ENCODE measurements at regions not wholly inside any gene's neighbourhood (a gene's known extent, or its start where the extent isn't known, plus 50 kb on each side); places are given as distances from the start of the nearest gene placed in this dataset.

- FAIRE-seq (no peak), DNase-seq (ENCODE audit: insufficient read length, low spot score) (no peak)
- no peak for TF ChIP-seq POLR2A (IDR thresholded peaks at IDR 0.05; ENCODE audit: low read depth, low read length)
Observed at GRCh38 chr11:10358696-10359095, 53.8 kb downstream of the ADM start.

- DNase-seq (ENCODE audit: insufficient read length, low spot score) (no peak), FAIRE-seq (no peak)
- TF ChIP-seq POLR2A (IDR thresholded peaks at IDR 0.05; ENCODE audit: low read depth, low read length): no peak
Observed at GRCh38 chr11:10359171-10359570, 54.3 kb downstream of the ADM start.

GRCh38 chr11:10360835-10361234 is 56.0 kb downstream of the ADM start:
- no peak for TF ChIP-seq POLR2A (IDR thresholded peaks at IDR 0.05; ENCODE audit: low read depth, low read length)
- DNase-seq (ENCODE audit: insufficient read length, low spot score) (no peak), FAIRE-seq (no peak)

- no peak for FAIRE-seq
- TF ChIP-seq POLR2A (IDR thresholded peaks at IDR 0.05; ENCODE audit: low read depth, low read length): no peak
- DNase-seq (ENCODE audit: insufficient read length, low spot score): no peak
Observed at GRCh38 chr11:10365045-10365444, 60.2 kb downstream of the ADM start.

- no peak for TF ChIP-seq POLR2A (IDR thresholded peaks at IDR 0.05; ENCODE audit: low read depth, low read length)
- peak; percentile 66 for DNase-seq (ENCODE audit: insufficient read length, low spot score)
- peak; percentile 96 for FAIRE-seq
Observed at GRCh38 chr11:10366568-10367331, 61.9 kb downstream of the ADM start.

GRCh38 chr11:10371926-10372641 is 67.2 kb downstream of the ADM start:
- DNase-seq (ENCODE audit: insufficient read length, low spot score) (no peak), FAIRE-seq (no peak)

GRCh38 chr11:10373340-10373739 is 68.5 kb downstream of the ADM start:
- TF ChIP-seq POLR2A (IDR thresholded peaks at IDR 0.05; ENCODE audit: low read depth, low read length): no peak
- DNase-seq (ENCODE audit: insufficient read length, low spot score) (no peak), FAIRE-seq (no peak)

More at GRCh38 chr11:10371926-10372641, 67.2 kb downstream of the ADM start:
- TF ChIP-seq POLR2A (IDR thresholded peaks at IDR 0.05; ENCODE audit: low read depth, low read length): no peak

GRCh38 chr11:10373929-10374328 is 69.1 kb downstream of the ADM start:
- FAIRE-seq (no peak), DNase-seq (ENCODE audit: insufficient read length, low spot score) (no peak)
- TF ChIP-seq POLR2A (IDR thresholded peaks at IDR 0.05; ENCODE audit: low read depth, low read length): no peak

- no peak for FAIRE-seq
- no peak for DNase-seq (ENCODE audit: insufficient read length, low spot score)
- no peak for TF ChIP-seq POLR2A (IDR thresholded peaks at IDR 0.05; ENCODE audit: low read depth, low read length)
Observed at GRCh38 chr11:10374386-10374785, 69.5 kb downstream of the ADM start.

- TF ChIP-seq POLR2A (IDR thresholded peaks at IDR 0.05; ENCODE audit: low read depth, low read length): no peak
- FAIRE-seq (peak; percentile 89), DNase-seq (ENCODE audit: insufficient read length, low spot score) (peak; percentile 49)
Observed at GRCh38 chr11:10375280-10375971, 70.6 kb downstream of the ADM start.

GRCh38 chr11:10376061-10376460 is 71.2 kb downstream of the ADM start:
- FAIRE-seq (no peak), DNase-seq (ENCODE audit: insufficient read length, low spot score) (no peak)
- no peak for TF ChIP-seq POLR2A (IDR thresholded peaks at IDR 0.05; ENCODE audit: low read depth, low read length)

- no peak for FAIRE-seq
- DNase-seq (ENCODE audit: insufficient read length, low spot score): no peak
Observed at GRCh38 chr11:10377183-10377582, 72.3 kb downstream of the ADM start.

GRCh38 chr11:10378362-10378761 is 73.5 kb downstream of the ADM start:
- FAIRE-seq (no peak), DNase-seq (ENCODE audit: insufficient read length, low spot score) (no peak)
- TF ChIP-seq POLR2A (IDR thresholded peaks at IDR 0.05; ENCODE audit: low read depth, low read length): no peak

More at GRCh38 chr11:10377183-10377582, 72.3 kb downstream of the ADM start:
- TF ChIP-seq POLR2A (IDR thresholded peaks at IDR 0.05; ENCODE audit: low read depth, low read length): no peak

GRCh38 chr11:10379022-10379421 is 74.1 kb downstream of the ADM start:
- TF ChIP-seq POLR2A (IDR thresholded peaks at IDR 0.05; ENCODE audit: low read depth, low read length): no peak
- FAIRE-seq: no peak

More at GRCh38 chr11:10379022-10379421, 74.1 kb downstream of the ADM start:
- DNase-seq (ENCODE audit: insufficient read length, low spot score): no peak

All from H54 (cell line).